GM12878 (cell line): ENCODE measurements at regions not wholly inside any gene's neighbourhood (a gene's known extent, or its start where the extent isn't known, plus 50 kb on each side); places are given as distances from the start of the nearest gene placed in this dataset.

Experiments used
- ATAC-seq: fragments of 200-7000 bp; cut with Tn5 transposase; 3 replicates; pipeline ENCODE4 v1.9.1; 2020; ENCODE audit warnings: mild to moderate bottlenecking, moderate library complexity
- BruUV-seq: library from RNA; stranded (reverse); fragments of 400-500 nt; replicated peaks from 2 replicates; lab custom pipeline; 2021; lab: Mats Ljungman, UMichigan
- CTCF ChIA-PET: fragments of 300-600 bp; sonication (Branson Sonifier 250); formaldehyde crosslinking; extraction: SDS; loops from one replicate; lab custom pipeline; 2021; ENCODE audit warnings: inconsistent platforms; lab: Yijun Ruan, JAX
- POLR2A ChIA-PET: fragments of 350-600 bp; formaldehyde crosslinking; extraction: SDS; loops from one replicate; lab custom pipeline; 2021; ENCODE audit warnings: inconsistent platforms; lab: Charles Lee
- RAD21 ChIA-PET: fragments of 300-600 bp; sonication (Branson Sonifier 250); formaldehyde crosslinking; loops from one replicate; lab custom pipeline; 2023; ENCODE audit warnings: antibody characterized with exemption; ENCODE audit not compliant: unreplicated experiment; lab: Charles Lee
- SMC1A ChIA-PET: fragments of 300-600 bp; sonication (Branson Sonifier 250); formaldehyde crosslinking; loops from one replicate; lab custom pipeline; 2023; ENCODE audit not compliant: unreplicated experiment, uncharacterized antibody; lab: Charles Lee
- DNase-seq: peaks from one replicate; pipeline ENCODE4 v3.0.0-alpha.2; 2011; ENCODE audit warnings: low read depth, low spot score
- FAIRE-seq: peaks from 3 replicates; lab custom pipeline; 2011; peaks lifted over from hg19 to GRCh38; lab: Jason Lieb, UNC
- H2AFZ ChIP-seq: 2 replicates; pipeline ENCODE4 v1.6.0; 2011; ENCODE audit warnings: low read depth, low read length, control low read depth; ENCODE audit not compliant: control insufficient read depth
- H3K27ac ChIP-seq: 2 replicates; pipeline ENCODE4 v1.5.1; 2011; ENCODE audit warnings: control low read depth; ENCODE audit not compliant: control insufficient read depth, insufficient read depth
- H3K27me3 ChIP-seq, 2 experiments: replicated peaks in 1 of 2; 2 replicates each; pipeline versions ENCODE4 v1.6.0 to v1.6.1; 2011; ENCODE audit warnings: low read length in 1 of 2; ENCODE audit not compliant: control insufficient read depth in 2 of 2, insufficient read depth in 2 of 2
- H3K36me3 ChIP-seq, 2 experiments: 2 replicates each; pipeline ENCODE4 v1.5.1; 2011; ENCODE audit warnings: low read length in 1 of 2; ENCODE audit not compliant: control insufficient read depth in 2 of 2, insufficient read depth in 2 of 2
- H3K4me1 ChIP-seq: 2 replicates; pipeline ENCODE4 v1.6.1; 2011; ENCODE audit warnings: mild to moderate bottlenecking, low read length, moderate library complexity, mixed read lengths; ENCODE audit not compliant: control insufficient read depth, insufficient read depth
- H3K4me2 ChIP-seq: 2 replicates; pipeline ENCODE4 v1.6.0; 2011; ENCODE audit warnings: control low read depth; ENCODE audit not compliant: control insufficient read depth, insufficient read depth
- H3K4me3 ChIP-seq: fragments of 200-600 bp; sonication (generic); 2 replicates; pipeline ENCODE4 v1.5.1; 2016
- H3K79me2 ChIP-seq: 2 replicates; pipeline ENCODE4 v1.6.0; 2011; ENCODE audit warnings: low read length; ENCODE audit not compliant: control insufficient read depth, insufficient read depth
- H3K9ac ChIP-seq: 2 replicates; pipeline ENCODE4 v1.8.0; 2011; ENCODE audit warnings: low read length, control low read depth, mixed read lengths; ENCODE audit not compliant: control insufficient read depth, insufficient read depth
- H3K9me3 ChIP-seq: replicated peaks from 3 replicates; pipeline ENCODE4 v1.5.1; 2011; ENCODE audit warnings: mild to moderate bottlenecking, low read length; ENCODE audit not compliant: control insufficient read depth, insufficient read depth
- H4K20me1 ChIP-seq: 2 replicates; pipeline ENCODE4 v1.6.0; 2011; ENCODE audit not compliant: control insufficient read depth, insufficient read depth
- ATF2 ChIP-seq: IDR thresholded peaks from 2 replicates; pipeline ENCODE4 v1.6.1; 2012; ENCODE audit warnings: low read length, inconsistent platforms
- CHD2 ChIP-seq: IDR thresholded peaks from 2 replicates; pipeline ENCODE4 v1.6.1; 2011; ENCODE audit warnings: low read depth, low read length, improper control_type of control experiment, borderline replicate concordance
- FOXK2 ChIP-seq: fragments of 450-650 bp; IDR thresholded peaks from 2 replicates; pipeline ENCODE4 v1.6.1; 2017; ENCODE audit warnings: mild to moderate bottlenecking, moderate library complexity
- IRF4 ChIP-seq: IDR thresholded peaks from 2 replicates; pipeline ENCODE4 v1.6.1; 2011; ENCODE audit warnings: low read depth, low read length
- IRF5 ChIP-seq: fragments of 450-650 bp; IDR thresholded peaks from 2 replicates; pipeline ENCODE4 v1.6.1; 2017; ENCODE audit warnings: borderline replicate concordance
- MTA3 ChIP-seq: IDR thresholded peaks from 2 replicates; pipeline ENCODE4 v1.6.1; 2012; ENCODE audit warnings: low read length, inconsistent platforms, borderline replicate concordance
- NFYB ChIP-seq: IDR thresholded peaks from 2 replicates; pipeline ENCODE4 v1.6.1; 2011; ENCODE audit warnings: low read depth, mild to moderate bottlenecking, low read length, improper control_type of control experiment, moderate library complexity; ENCODE audit not compliant: insufficient read depth
- PRDM15 ChIP-seq: fragments of 450-650 bp; formaldehyde crosslinking; IDR thresholded peaks from 2 replicates; pipeline ENCODE4 v1.4.0; 2020; ENCODE audit warnings: mild to moderate bottlenecking, moderate library complexity
- SIN3A ChIP-seq: IDR thresholded peaks from 2 replicates; pipeline ENCODE4 v1.6.1; 2012; ENCODE audit warnings: low read depth, low read length, improper control_type of control experiment
- TAF1 ChIP-seq: IDR thresholded peaks from 2 replicates; pipeline ENCODE4 v1.6.1; 2011; ENCODE audit warnings: mild to moderate bottlenecking, low read depth, low read length, borderline replicate concordance
- TCF3 ChIP-seq: IDR thresholded peaks from 2 replicates; pipeline ENCODE4 v1.6.1; 2012; ENCODE audit warnings: low read depth, mild to moderate bottlenecking, low read length, borderline replicate concordance; ENCODE audit not compliant: insufficient read depth
- ZNF217 ChIP-seq: fragments of 450-650 bp; IDR thresholded peaks from 2 replicates; pipeline ENCODE4 v1.6.1; 2017; ENCODE audit warnings: antibody characterized with exemption, mild to moderate bottlenecking
- ZZZ3 ChIP-seq: IDR thresholded peaks from 2 replicates; pipeline ENCODE4 v1.6.1; 2011; ENCODE audit warnings: low read depth; ENCODE audit not compliant: control insufficient read depth, insufficient read length
- WGBS: methylation state at CpG from one replicate; pipeline ENCODE4 v1.1.6; 2016; ENCODE audit warnings: low lambda C conversion rate; ENCODE audit not compliant: insufficient replicate concordance, insufficient coverage; ENCODE audit errors: missing lambda C conversion rate; 5-methylcytosine and 5-hydroxymethylcytosine counted together
- in situ Hi-C: fragments of 300-500 bp; cut with MboI; formaldehyde crosslinking; loops from 9 replicates; pipeline ENCODE4 v1.14.3; 2018; ENCODE audit warnings: mixed read lengths
- intact Hi-C: fragments of 100-400 bp; cut with micrococcal nuclease; formaldehyde crosslinking; loops from one replicate; pipeline ENCODE4 v1.14.2; 2022; ENCODE audit not compliant: unreplicated experiment
- TF ChIP-seq, protein P1 (sequence below): fragments of 450-650 bp; IDR thresholded peaks from 2 replicates; pipeline ENCODE4 v1.6.1; 2018; ENCODE audit warnings: mild to moderate bottlenecking, low read depth, moderate library complexity; ENCODE audit not compliant: partially characterized antibody

- ChIA-PET CTCF (interaction anchor here (0.9 kb wide), 1 partner anchor 12 kb away, joined by 3 read pairs; no protein-coding TSS in a partner anchor), RAD21 (interaction anchor here (1.0 to 1.4 kb wide), 2 partner anchors 13 to 164 kb away, joined by 3 read pairs; no protein-coding TSS in a partner anchor), POLR2A (no interaction called here), SMC1A (interaction anchor here (0.8 kb wide), 2 partner anchors 49 to 153 kb away, joined by 3 read pairs; no protein-coding TSS in a partner anchor)
- no peaks in the 10 kb centered on the region for H3K36me3 ChIP-seq
- H3K79me2 ChIP-seq = no peaks in the 10 kb centered on the region
- H2AFZ ChIP-seq = no peak overlapping the region
- H3K9me3 ChIP-seq = no peaks in the 10 kb centered on the region
- no peak overlapping the region for H3K4me2 ChIP-seq
- no peak for FAIRE-seq
- H3K27ac ChIP-seq = no peak overlapping the region
- no peaks in the 10 kb centered on the region for H3K4me1 ChIP-seq
- H3K4me3 ChIP-seq = no peak overlapping the region
- DNase-seq = no peak
- H3K9ac ChIP-seq = no peak overlapping the region
- no peaks in the 10 kb centered on the region for H4K20me1 ChIP-seq
- ATAC-seq = no peak
- in situ Hi-C loops (no loop called here), intact Hi-C loops (no loop called here)
- BruUV-seq = no TSS peak
- 50% methylated on average over 2 of the region's 2 CpGs for WGBS
- no peaks in the 10 kb centered on the region for H3K27me3 ChIP-seq
- TF ChIP-seq IRF4 (no peak), TAF1 (no peak), IRF5 (no peak), ZNF217 (no peak), SIN3A (no peak), ZZZ3 (no peak), MTA3 (no peak), ATF2 (no peak), CHD2 (no peak), FOXK2 (no peak), TCF3 (no peak), NFYB (no peak), PRDM15 (CRISPR knock-in tag) (no peak)
- TF ChIP-seq, protein P1, sequence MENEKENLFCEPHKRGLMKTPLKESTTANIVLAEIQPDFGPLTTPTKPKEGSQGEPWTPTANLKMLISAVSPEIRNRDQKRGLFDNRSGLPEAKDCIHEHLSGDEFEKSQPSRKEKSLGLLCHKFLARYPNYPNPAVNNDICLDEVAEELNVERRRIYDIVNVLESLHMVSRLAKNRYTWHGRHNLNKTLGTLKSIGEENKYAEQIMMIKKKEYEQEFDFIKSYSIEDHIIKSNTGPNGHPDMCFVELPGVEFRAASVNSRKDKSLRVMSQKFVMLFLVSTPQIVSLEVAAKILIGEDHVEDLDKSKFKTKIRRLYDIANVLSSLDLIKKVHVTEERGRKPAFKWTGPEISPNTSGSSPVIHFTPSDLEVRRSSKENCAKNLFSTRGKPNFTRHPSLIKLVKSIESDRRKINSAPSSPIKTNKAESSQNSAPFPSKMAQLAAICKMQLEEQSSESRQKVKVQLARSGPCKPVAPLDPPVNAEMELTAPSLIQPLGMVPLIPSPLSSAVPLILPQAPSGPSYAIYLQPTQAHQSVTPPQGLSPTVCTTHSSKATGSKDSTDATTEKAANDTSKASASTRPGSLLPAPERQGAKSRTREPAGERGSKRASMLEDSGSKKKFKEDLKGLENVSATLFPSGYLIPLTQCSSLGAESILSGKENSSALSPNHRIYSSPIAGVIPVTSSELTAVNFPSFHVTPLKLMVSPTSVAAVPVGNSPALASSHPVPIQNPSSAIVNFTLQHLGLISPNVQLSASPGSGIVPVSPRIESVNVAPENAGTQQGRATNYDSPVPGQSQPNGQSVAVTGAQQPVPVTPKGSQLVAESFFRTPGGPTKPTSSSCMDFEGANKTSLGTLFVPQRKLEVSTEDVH = no peak
Observed at GRCh38 chr12:16437926-16438325, 90.5 kb downstream of the MGST1 start.
